ENCODE measurements at regions not wholly inside any gene's neighbourhood (a gene's known extent, or its start where the extent isn't known, plus 50 kb on each side); places are given as distances from the start of the nearest gene placed in this dataset.

GRCh38 chr7:17405786-17406185 is 107.3 kb downstream of the AHR start:
- TF ChIP-seq, protein P1, sequence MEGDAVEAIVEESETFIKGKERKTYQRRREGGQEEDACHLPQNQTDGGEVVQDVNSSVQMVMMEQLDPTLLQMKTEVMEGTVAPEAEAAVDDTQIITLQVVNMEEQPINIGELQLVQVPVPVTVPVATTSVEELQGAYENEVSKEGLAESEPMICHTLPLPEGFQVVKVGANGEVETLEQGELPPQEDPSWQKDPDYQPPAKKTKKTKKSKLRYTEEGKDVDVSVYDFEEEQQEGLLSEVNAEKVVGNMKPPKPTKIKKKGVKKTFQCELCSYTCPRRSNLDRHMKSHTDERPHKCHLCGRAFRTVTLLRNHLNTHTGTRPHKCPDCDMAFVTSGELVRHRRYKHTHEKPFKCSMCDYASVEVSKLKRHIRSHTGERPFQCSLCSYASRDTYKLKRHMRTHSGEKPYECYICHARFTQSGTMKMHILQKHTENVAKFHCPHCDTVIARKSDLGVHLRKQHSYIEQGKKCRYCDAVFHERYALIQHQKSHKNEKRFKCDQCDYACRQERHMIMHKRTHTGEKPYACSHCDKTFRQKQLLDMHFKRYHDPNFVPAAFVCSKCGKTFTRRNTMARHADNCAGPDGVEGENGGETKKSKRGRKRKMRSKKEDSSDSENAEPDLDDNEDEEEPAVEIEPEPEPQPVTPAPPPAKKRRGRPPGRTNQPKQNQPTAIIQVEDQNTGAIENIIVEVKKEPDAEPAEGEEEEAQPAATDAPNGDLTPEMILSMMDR (IDR thresholded peaks at IDR 0.05), result no peak
- TF ChIP-seq EP300 (IDR thresholded peaks at IDR 0.05) (no peak), POLR2A (IDR thresholded peaks at IDR 0.05) (no peak)

All from tibial nerve (tissue), 4 donors.